Islet precursor cell (in vitro differentiated cells): ENCODE measurements at regions not wholly inside any gene's neighbourhood (a gene's known extent, or its start where the extent isn't known, plus 50 kb on each side); places are given as distances from the start of the nearest gene placed in this dataset.
"Not testable (repeated sequence)": the region's sequence is repeated elsewhere in the genome, so short reads cannot be mapped to it uniquely, and the experiment has no call there.

Experiments used
- DNase-seq: peaks from one replicate; pipeline ENCODE4 v3.0.0-alpha.2; 2018

GRCh38 chr1:177464686-177465085 is 293.9 kb downstream of the BRINP2 start:
- DNase-seq = no peak

GRCh38 chr1:177451191-177451590 is 280.4 kb downstream of the BRINP2 start:
- DNase-seq = no peak

GRCh38 chr1:177448652-177449357 is 278.0 kb downstream of the BRINP2 start:
- DNase-seq = no peak

- DNase-seq = no peak
Observed at GRCh38 chr1:177448036-177448615, 277.4 kb downstream of the BRINP2 start.

GRCh38 chr1:177444997-177445746 is 274.4 kb downstream of the BRINP2 start:
- no peak for DNase-seq

- DNase-seq = no peak
Observed at GRCh38 chr1:177443003-177443402, 272.2 kb downstream of the BRINP2 start.

GRCh38 chr1:177442584-177442983 is 271.8 kb downstream of the BRINP2 start:
- DNase-seq = no peak

GRCh38 chr1:177441281-177441680 is 270.5 kb downstream of the BRINP2 start:
- no peak for DNase-seq

GRCh38 chr1:177440821-177441220 is 270.1 kb downstream of the BRINP2 start:
- DNase-seq = no peak

- DNase-seq = no peak
Observed at GRCh38 chr1:177439301-177439700, 268.5 kb downstream of the BRINP2 start.

GRCh38 chr1:177435364-177435763 is 264.6 kb downstream of the BRINP2 start:
- no peak for DNase-seq

GRCh38 chr1:177432897-177433296 is 262.1 kb downstream of the BRINP2 start:
- no peak for DNase-seq

- DNase-seq = no peak
Observed at GRCh38 chr1:177431123-177431522, 260.4 kb downstream of the BRINP2 start.

GRCh38 chr1:177429234-177429633 is 258.5 kb downstream of the BRINP2 start:
- no peak for DNase-seq

- no peak for DNase-seq
Observed at GRCh38 chr1:177427811-177428210, 257.1 kb downstream of the BRINP2 start.

GRCh38 chr1:177426497-177426896 is 255.7 kb downstream of the BRINP2 start:
- no peak for DNase-seq

GRCh38 chr1:177425199-177425598 is 254.4 kb downstream of the BRINP2 start:
- no peak for DNase-seq

GRCh38 chr1:177424744-177425143 is 254.0 kb downstream of the BRINP2 start:
- no peak for DNase-seq

GRCh38 chr1:177423090-177423489 is 252.3 kb downstream of the BRINP2 start:
- DNase-seq = no peak

GRCh38 chr1:177413982-177414596 is 243.3 kb downstream of the BRINP2 start:
- no peak for DNase-seq

- no peak for DNase-seq
Observed at GRCh38 chr1:177411381-177411780, 240.6 kb downstream of the BRINP2 start.

- DNase-seq = no peak
Observed at GRCh38 chr1:177410179-177410766, 239.5 kb downstream of the BRINP2 start.

- DNase-seq = not testable (repeated sequence)
Observed at GRCh38 chr1:177406323-177406722, 235.6 kb downstream of the BRINP2 start.
